Cardiac fibroblast (primary cell): ENCODE measurements at regions not wholly inside any gene's neighbourhood (a gene's known extent, or its start where the extent isn't known, plus 50 kb on each side); places are given as distances from the start of the nearest gene placed in this dataset.

Experiments
- DNase-seq, 2 donors: peaks; one replicate each; pipeline versions ENCODE4 v3.0.0 to v3.0.0-alpha.2; 2010; ENCODE audit warnings: low read depth in 2 of 2
- H3K4me3 ChIP-seq, 2 donors: replicated peaks in 1 of 2; 1 replicate in 1 of 2; 2 replicates in 1 of 2; pipeline ENCODE4 v1.5.1; 2011; ENCODE audit warnings: low read depth in 2 of 2, low read length in 2 of 2, mild to moderate bottlenecking in 2 of 2, moderate library complexity in 1 of 2
- TF ChIP-seq, protein P1 (sequence below): IDR thresholded peaks from one replicate; pipeline ENCODE4 v1.5.1; 2011; ENCODE audit warnings: low read depth, mild to moderate bottlenecking, low read length, inconsistent platforms

DNA sequence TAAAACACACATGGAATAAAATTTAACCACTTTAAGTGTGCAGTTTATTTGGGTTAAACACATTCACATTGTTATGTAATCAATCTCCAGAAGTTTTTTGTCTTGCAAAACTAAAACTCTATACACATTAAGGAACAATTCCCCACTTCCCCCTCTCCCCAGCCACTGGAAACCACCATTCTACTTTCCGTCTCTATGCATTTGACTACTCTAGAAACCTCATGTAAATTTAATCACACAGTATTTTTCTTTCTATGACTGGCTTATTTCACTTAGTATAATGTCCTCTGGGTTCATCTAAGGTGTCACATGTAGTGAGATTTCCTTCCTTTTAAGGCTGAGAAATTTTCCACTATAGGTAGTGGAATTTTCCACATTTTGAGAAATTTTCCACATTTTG is 568.7 kb upstream of the UBE2E2 start:
- DNase-seq, result no peak
- TF ChIP-seq, protein P1, sequence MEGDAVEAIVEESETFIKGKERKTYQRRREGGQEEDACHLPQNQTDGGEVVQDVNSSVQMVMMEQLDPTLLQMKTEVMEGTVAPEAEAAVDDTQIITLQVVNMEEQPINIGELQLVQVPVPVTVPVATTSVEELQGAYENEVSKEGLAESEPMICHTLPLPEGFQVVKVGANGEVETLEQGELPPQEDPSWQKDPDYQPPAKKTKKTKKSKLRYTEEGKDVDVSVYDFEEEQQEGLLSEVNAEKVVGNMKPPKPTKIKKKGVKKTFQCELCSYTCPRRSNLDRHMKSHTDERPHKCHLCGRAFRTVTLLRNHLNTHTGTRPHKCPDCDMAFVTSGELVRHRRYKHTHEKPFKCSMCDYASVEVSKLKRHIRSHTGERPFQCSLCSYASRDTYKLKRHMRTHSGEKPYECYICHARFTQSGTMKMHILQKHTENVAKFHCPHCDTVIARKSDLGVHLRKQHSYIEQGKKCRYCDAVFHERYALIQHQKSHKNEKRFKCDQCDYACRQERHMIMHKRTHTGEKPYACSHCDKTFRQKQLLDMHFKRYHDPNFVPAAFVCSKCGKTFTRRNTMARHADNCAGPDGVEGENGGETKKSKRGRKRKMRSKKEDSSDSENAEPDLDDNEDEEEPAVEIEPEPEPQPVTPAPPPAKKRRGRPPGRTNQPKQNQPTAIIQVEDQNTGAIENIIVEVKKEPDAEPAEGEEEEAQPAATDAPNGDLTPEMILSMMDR, result no peak
- H3K4me3 ChIP-seq, result no peak overlapping the region

DNA sequence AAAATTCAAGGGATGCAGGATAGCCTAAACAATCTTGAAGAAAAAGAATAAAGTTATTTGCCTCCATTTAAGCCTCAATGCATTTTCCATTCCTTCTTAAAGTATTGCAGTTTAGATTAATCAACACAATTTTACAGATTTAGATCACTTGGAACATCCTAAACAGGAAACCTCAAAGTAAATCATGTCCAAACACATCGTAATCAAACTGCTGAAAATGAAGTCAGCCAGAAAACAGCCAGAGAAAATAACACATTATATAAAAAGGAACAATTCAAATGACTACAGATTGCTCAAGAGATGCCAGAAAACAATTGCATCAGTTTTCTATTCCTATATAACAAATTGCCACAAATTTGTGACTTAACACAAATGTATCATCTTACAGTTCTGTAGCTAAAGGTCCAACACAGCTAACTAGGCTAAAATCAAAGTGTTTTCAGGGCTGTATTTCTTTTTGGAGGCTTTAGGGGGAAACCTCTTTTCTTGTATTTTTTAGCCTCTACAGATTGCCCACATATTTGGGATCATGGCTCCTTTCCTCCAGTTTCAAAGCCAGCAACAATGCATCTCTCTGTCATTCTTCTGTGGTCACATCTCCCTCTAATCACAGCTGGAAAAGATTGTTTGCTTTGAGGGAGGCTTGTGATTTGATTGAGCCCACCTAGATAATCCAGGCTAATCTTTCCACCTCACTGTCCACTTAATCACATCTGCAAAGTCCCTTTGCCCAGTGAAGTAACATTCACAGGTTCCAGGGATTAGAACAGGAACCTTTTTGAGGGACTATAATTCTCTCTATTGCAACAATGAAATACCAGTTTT is 543.3 kb upstream of the UBE2E2 start:
- TF ChIP-seq, protein P1, result no peak
- H3K4me3 ChIP-seq, result no peak overlapping the region
- no peak for DNase-seq

DNA sequence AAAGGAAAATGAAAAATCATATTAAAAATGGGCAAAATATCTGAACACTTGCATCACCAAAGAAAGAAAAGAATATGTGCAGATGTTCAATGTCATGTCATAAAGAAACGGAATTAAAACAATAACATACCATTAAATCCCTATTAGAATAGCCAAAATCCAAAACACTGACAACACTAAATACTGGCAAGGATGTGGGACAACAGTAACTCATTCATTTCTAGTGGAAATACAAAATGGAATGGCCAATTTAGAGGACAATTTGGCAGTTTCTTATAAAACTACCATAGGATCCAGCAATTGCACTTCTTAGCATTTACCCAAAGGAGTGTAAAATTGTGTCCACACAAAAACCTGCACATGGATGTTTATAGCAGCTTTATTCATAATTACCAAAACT is 542.5 kb upstream of the UBE2E2 start:
- DNase-seq, result no peak
- no peak overlapping the region for H3K4me3 ChIP-seq
- TF ChIP-seq, protein P1, result no peak

DNA sequence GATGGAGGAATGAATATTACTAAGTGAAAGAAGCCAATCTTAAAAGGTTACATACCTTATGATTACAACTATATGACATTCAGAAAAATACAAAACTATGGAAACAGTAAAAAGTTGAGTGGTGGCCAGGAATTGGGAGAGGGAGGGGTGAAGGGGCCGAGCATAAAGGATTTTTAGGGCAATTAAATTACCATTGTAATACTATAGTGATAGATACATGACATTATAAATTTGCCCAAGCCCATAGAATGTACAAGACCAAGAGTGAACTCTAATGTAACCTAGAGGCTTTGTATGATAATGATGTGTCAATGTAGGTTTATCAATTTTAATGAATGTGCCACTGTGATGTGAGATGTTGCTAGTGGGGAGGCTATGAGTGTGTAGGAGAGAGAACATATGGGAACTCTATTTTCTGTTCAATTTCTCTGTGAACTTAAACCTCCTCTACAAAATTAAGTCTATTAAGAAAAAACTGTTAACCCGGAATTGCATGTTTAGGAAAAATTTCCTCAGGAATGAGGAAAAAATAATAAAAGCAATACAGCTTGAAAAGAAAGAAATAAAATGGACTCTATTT is 541.9 kb upstream of the UBE2E2 start:
- no peak for DNase-seq
- no peak overlapping the region for H3K4me3 ChIP-seq
- TF ChIP-seq, protein P1, result no peak

DNA sequence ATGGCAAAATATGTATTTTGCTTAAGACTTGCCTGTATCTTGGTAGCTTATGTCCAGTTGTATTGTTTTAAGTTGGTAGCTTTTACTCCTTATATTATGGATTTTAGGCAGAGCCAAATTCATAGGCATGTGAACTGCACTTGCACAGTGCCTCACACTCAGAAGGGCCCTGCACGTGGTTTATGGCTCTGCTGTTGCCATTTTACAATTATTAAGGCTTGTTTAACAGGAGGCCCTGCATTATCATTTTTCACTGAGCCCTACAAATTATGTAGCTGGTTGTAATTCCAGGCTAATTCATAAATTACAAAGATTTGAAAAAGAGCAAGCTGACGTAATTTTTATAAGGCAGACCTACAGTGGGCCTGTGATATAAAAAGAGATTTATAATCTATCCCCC is 537.6 kb upstream of the UBE2E2 start:
- DNase-seq, result no peak
- TF ChIP-seq, protein P1, result no peak
- H3K4me3 ChIP-seq, result no peak overlapping the region

DNA sequence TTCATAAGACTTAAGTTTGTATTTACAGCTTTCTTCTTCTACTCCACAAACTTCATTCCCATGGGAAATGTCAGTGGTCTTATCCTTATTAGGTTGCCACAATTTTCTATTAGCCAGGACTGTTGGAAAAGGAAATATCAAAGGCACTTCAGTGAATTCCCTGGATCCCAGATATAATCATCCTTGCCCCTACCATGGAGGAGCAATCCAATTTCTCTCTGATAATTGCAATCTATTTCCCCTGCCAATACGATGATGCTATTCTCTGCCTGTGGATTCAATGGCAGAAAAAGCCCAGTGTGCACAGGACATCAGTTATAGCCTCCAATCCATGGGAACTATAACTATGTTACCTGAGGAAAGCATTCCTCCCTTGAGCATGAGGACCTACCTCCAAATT is 536.4 kb upstream of the UBE2E2 start:
- TF ChIP-seq, protein P1, result no peak
- DNase-seq, result no peak
- H3K4me3 ChIP-seq, result no peak overlapping the region

DNA sequence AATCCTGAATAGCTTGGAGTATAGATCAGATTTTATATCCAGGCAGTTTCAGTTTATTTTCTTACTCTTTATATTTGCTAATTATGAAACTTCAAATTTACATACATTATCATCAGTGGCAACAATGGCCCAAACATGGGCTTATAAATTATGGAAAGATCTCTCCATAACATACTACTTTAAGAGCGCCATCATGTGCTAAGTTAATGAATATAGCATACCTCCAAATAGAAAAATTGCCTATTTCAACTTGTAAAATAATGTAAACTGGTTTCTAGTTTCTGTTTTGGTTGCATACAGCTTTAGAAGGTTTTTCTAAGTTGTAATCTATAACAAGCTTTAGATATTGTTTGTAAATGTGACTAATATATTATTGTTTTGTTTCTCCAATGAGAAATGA is 531.3 kb upstream of the UBE2E2 start:
- TF ChIP-seq, protein P1, result no peak
- no peak for DNase-seq
- no peak overlapping the region for H3K4me3 ChIP-seq
